ENCODE measurements at regions not wholly inside any gene's neighbourhood (a gene's known extent, or its start where the extent isn't known, plus 50 kb on each side); places are given as distances from the start of the nearest gene placed in this dataset.

- TF ChIP-seq, protein P1, sequence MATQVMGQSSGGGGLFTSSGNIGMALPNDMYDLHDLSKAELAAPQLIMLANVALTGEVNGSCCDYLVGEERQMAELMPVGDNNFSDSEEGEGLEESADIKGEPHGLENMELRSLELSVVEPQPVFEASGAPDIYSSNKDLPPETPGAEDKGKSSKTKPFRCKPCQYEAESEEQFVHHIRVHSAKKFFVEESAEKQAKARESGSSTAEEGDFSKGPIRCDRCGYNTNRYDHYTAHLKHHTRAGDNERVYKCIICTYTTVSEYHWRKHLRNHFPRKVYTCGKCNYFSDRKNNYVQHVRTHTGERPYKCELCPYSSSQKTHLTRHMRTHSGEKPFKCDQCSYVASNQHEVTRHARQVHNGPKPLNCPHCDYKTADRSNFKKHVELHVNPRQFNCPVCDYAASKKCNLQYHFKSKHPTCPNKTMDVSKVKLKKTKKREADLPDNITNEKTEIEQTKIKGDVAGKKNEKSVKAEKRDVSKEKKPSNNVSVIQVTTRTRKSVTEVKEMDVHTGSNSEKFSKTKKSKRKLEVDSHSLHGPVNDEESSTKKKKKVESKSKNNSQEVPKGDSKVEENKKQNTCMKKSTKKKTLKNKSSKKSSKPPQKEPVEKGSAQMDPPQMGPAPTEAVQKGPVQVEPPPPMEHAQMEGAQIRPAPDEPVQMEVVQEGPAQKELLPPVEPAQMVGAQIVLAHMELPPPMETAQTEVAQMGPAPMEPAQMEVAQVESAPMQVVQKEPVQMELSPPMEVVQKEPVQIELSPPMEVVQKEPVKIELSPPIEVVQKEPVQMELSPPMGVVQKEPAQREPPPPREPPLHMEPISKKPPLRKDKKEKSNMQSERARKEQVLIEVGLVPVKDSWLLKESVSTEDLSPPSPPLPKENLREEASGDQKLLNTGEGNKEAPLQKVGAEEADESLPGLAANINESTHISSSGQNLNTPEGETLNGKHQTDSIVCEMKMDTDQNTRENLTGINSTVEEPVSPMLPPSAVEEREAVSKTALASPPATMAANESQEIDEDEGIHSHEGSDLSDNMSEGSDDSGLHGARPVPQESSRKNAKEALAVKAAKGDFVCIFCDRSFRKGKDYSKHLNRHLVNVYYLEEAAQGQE (IDR thresholded peaks at IDR 0.05; ENCODE audit: insufficient read depth in 1 of 2, low read depth in 2 of 2, low read length in 2 of 2): no peak
- TF ChIP-seq TAF1 (IDR thresholded peaks at IDR 0.05; ENCODE audit: borderline replicate concordance, insufficient read depth, low read length) (no peak), SIN3A (IDR thresholded peaks at IDR 0.05; ENCODE audit: borderline replicate concordance, insufficient read depth, low read length) (no peak), FOXP2 (optimal IDR thresholded peaks at IDR 0.05; ENCODE audit: borderline replicate concordance, extremely low read depth, extremely low read length, insufficient read depth) (no peak), POLR2AphosphoS5 (IDR thresholded peaks at IDR 0.05; ENCODE audit: low read depth, low read length) (no peak)
These were observed 592.9 kb downstream of the TRIML1 start for GRCh38 chr4:188732131-188732530.

DNA sequence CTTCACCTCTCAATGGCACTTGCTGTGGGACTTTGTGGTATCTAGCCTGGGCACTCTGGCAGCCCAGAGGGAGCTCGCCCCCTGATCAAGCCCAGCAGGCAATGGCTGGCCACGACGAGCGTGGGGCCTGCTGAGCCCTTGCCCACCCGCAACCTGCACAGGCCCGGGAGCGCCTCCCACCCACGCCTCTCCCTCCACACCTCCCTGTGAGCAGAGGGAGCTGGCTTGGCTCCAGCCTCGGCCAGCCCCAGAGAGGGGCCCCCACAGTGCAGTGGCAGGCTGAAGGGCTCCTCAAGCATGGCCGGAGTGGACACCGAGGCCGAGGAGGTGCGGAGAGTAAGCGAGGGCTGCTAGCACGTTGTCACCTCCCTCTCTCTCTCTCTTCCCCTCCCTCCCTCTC, 595.8 kb downstream of the TRIML1 start:
- no peak for TF ChIP-seq SIN3A (IDR thresholded peaks at IDR 0.05; ENCODE audit: borderline replicate concordance, insufficient read depth, low read length)
- no peak for TF ChIP-seq FOXP2 (optimal IDR thresholded peaks at IDR 0.05; ENCODE audit: borderline replicate concordance, extremely low read depth, extremely low read length, insufficient read depth)
- TF ChIP-seq, protein P1 (IDR thresholded peaks at IDR 0.05; ENCODE audit: insufficient read depth in 1 of 2, low read depth in 2 of 2, low read length in 2 of 2): no peak
- TF ChIP-seq TAF1 (IDR thresholded peaks at IDR 0.05; ENCODE audit: borderline replicate concordance, insufficient read depth, low read length): no peak
- TF ChIP-seq POLR2AphosphoS5 (IDR thresholded peaks at IDR 0.05; ENCODE audit: low read depth, low read length): no peak

DNA sequence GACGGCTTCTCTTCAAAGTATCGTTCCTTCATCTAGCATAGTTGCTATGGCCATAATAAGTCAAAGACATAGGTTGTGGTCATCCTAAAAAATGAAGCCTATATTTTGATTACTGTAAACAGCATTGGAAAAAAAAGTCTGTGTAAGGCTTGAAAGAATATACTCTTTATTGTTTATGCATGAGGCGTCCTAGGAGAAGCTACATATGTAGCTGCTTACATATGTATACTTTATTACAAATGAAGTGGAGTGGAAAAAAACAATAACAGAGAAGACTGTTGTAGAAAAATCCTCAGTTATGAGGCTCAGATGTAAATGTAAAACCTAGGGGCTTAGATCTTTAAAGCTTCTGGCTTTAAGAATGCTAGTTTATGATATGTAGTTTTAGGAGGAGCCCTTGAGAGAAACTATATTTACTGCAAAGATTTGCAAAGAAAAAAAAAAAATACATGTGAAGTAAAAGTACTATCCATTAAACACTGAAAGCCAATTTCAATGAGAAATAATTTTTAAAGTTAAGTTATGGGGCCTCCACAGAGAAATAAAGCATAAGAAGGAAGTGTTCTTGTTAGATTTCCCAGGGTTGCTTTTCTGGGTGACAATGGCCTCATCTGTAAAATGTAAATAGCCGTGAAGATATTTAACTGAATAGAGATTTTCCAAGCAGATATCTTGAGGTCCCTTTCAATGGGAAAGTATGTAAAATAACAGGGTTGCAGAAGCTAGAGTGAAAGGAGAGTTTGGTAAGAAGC, 598.2 kb downstream of the TRIML1 start:
- TF ChIP-seq FOXP2 (optimal IDR thresholded peaks at IDR 0.05; ENCODE audit: borderline replicate concordance, extremely low read depth, extremely low read length, insufficient read depth): no peak
- TF ChIP-seq TAF1 (IDR thresholded peaks at IDR 0.05; ENCODE audit: borderline replicate concordance, insufficient read depth, low read length): no peak
- TF ChIP-seq, protein P1 (IDR thresholded peaks at IDR 0.05; ENCODE audit: insufficient read depth in 1 of 2, low read depth in 2 of 2, low read length in 2 of 2): no peak
- TF ChIP-seq SIN3A (IDR thresholded peaks at IDR 0.05; ENCODE audit: borderline replicate concordance, insufficient read depth, low read length): no peak
- no peak for TF ChIP-seq POLR2AphosphoS5 (IDR thresholded peaks at IDR 0.05; ENCODE audit: low read depth, low read length)

DNA sequence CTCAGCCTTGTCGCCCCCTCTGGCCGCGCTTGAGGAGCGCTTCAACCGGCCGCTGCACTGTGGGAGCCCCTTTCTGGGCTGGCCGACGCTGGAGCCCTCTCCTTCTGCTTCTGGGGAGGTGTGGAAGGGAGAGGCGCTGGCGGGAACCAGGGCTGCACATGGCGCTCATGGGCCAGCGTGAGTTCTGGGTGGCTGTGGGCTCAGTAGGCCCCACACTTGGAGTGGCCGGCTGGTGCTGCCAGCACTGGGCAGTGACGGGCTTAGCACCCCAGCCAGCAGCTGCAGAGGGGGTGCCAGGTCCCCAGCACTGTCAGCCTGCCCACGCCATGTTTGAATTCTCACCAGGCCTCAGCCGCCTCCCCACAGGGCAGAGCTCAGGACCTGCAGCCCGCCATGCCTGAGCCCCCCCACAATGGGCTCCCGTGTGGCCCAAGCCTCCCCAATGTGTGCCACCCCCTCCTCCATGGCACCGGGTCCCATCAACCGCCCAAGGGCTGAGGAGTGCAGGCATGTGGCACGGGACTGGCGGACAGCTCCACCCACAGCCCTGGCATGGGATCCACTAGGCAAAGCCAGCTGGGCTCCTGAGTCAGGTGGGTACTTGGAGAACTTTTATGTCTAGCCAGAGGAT, 615.2 kb downstream of the TRIML1 start:
- TF ChIP-seq POLR2AphosphoS5 (IDR thresholded peaks at IDR 0.05; ENCODE audit: low read depth, low read length): no peak
- no peak for TF ChIP-seq SIN3A (IDR thresholded peaks at IDR 0.05; ENCODE audit: borderline replicate concordance, insufficient read depth, low read length)
- no peak for TF ChIP-seq TAF1 (IDR thresholded peaks at IDR 0.05; ENCODE audit: borderline replicate concordance, insufficient read depth, low read length)
- TF ChIP-seq, protein P1 (IDR thresholded peaks at IDR 0.05; ENCODE audit: insufficient read depth in 1 of 2, low read depth in 2 of 2, low read length in 2 of 2): no peak
- TF ChIP-seq FOXP2 (optimal IDR thresholded peaks at IDR 0.05; ENCODE audit: borderline replicate concordance, extremely low read depth, extremely low read length, insufficient read depth): no peak
